ENCODE measurements at regions not wholly inside any gene's neighbourhood (a gene's known extent, or its start where the extent isn't known, plus 50 kb on each side); places are given as distances from the start of the nearest gene placed in this dataset.

DNA sequence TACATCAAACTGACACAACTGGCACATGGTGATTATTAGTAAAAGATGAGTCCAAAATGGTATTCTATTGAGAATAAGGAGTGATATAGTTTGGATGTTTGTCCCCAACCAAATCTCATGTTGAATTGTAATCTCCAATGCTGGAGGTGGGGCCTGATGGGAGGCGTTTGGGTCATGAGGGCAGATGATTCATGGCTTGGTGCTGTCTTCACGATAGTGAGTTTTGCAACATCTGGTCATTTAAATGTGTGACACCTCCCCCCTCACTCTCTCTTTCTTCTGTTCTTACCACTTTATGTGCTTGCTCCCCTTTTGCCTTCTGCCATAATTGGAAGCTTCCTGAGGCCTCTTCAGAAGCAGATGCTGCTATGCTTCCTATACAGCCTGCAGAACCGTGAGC, 90.6 kb downstream of the RSL24D1 start:
- TF ChIP-seq, protein P1, sequence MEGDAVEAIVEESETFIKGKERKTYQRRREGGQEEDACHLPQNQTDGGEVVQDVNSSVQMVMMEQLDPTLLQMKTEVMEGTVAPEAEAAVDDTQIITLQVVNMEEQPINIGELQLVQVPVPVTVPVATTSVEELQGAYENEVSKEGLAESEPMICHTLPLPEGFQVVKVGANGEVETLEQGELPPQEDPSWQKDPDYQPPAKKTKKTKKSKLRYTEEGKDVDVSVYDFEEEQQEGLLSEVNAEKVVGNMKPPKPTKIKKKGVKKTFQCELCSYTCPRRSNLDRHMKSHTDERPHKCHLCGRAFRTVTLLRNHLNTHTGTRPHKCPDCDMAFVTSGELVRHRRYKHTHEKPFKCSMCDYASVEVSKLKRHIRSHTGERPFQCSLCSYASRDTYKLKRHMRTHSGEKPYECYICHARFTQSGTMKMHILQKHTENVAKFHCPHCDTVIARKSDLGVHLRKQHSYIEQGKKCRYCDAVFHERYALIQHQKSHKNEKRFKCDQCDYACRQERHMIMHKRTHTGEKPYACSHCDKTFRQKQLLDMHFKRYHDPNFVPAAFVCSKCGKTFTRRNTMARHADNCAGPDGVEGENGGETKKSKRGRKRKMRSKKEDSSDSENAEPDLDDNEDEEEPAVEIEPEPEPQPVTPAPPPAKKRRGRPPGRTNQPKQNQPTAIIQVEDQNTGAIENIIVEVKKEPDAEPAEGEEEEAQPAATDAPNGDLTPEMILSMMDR (IDR thresholded peaks at IDR 0.05), result no peak
- no peak for TF ChIP-seq POLR2AphosphoS5 (IDR thresholded peaks at IDR 0.05)

Data from gastroesophageal sphincter (tissue), 3 donors.